NCI-H526 treated with DMSO at 0.1 percent for 48 hours (cell line): ENCODE measurements at regions not wholly inside any gene's neighbourhood (a gene's known extent, or its start where the extent isn't known, plus 50 kb on each side); places are given as distances from the start of the nearest gene placed in this dataset.
A peak's percentile ranks its signal among the peaks of the same experiment; 100 is the strongest.
"Not testable (repeated sequence)": the region's sequence is repeated elsewhere in the genome, so short reads cannot be mapped to it uniquely, and the experiment has no call there.

Source experiments
- DNase-seq: peaks from one replicate; lab custom pipeline; 2025; lab: John Stamatoyannopoulos, UW

- no peak for DNase-seq
These were observed 148.2 kb upstream of the DAB1 start for GRCh38 chr1:57572016-57572415.

GRCh38 chr1:57558066-57558465 lies 134.2 kb upstream of the DAB1 start:
- DNase-seq, result not testable (repeated sequence)

GRCh38 chr1:57553666-57554065 lies 129.8 kb upstream of the DAB1 start:
- DNase-seq, result no peak

- DNase-seq, result peak; percentile 34
These were observed 127.6 kb upstream of the DAB1 start for GRCh38 chr1:57551476-57551875.

- no peak for DNase-seq
These were observed 126.2 kb upstream of the DAB1 start for GRCh38 chr1:57550092-57550491.

- DNase-seq, result no peak
These were observed 125.4 kb upstream of the DAB1 start for GRCh38 chr1:57549300-57549699.

- DNase-seq, result no peak
These were observed 122.9 kb upstream of the DAB1 start for GRCh38 chr1:57546549-57547330.

GRCh38 chr1:57544345-57544744 lies 120.5 kb upstream of the DAB1 start:
- no peak for DNase-seq

- DNase-seq, result no peak
These were observed 113.0 kb upstream of the DAB1 start for GRCh38 chr1:57536749-57537423.

- DNase-seq, result no peak
These were observed 108.4 kb upstream of the DAB1 start for GRCh38 chr1:57532299-57532698.

- DNase-seq, result not testable (repeated sequence)
These were observed 107.0 kb upstream of the DAB1 start for GRCh38 chr1:57530911-57531260.

GRCh38 chr1:57530206-57530910 lies 106.5 kb upstream of the DAB1 start:
- DNase-seq, result no peak

- no peak for DNase-seq
These were observed 98.7 kb upstream of the DAB1 start for GRCh38 chr1:57522575-57522974.

GRCh38 chr1:57520743-57521515 lies 97.1 kb upstream of the DAB1 start:
- DNase-seq, result no peak

GRCh38 chr1:57518496-57518895 lies 94.6 kb upstream of the DAB1 start:
- no peak for DNase-seq

- peak; percentile 98 for DNase-seq
These were observed 93.9 kb upstream of the DAB1 start for GRCh38 chr1:57517587-57518374.

GRCh38 chr1:57512386-57512785 lies 88.5 kb upstream of the DAB1 start:
- peak; percentile 65 for DNase-seq

GRCh38 chr1:57506941-57507340 lies 83.1 kb upstream of the DAB1 start:
- no peak for DNase-seq

- no peak for DNase-seq
These were observed 79.5 kb upstream of the DAB1 start for GRCh38 chr1:57503337-57503736.

GRCh38 chr1:57500136-57500830 lies 76.4 kb upstream of the DAB1 start:
- no peak for DNase-seq

- no peak for DNase-seq
These were observed 70.7 kb upstream of the DAB1 start for GRCh38 chr1:57494530-57495079.
